PC-3 (cell line): ENCODE measurements at regions not wholly inside any gene's neighbourhood (a gene's known extent, or its start where the extent isn't known, plus 50 kb on each side); places are given as distances from the start of the nearest gene placed in this dataset.

ENCODE experiments used
- ATAC-seq: fragments of 200-7000 bp; cut with Tn5 transposase; 2 replicates; pipeline ENCODE4 v1.9.1; 2020; ENCODE audit warnings: mild to moderate bottlenecking, moderate library complexity
- BruUV-seq: library from RNA; stranded (reverse); fragments of 400-500 nt; replicated peaks from 2 replicates; lab custom pipeline; 2021; lab: Mats Ljungman, UMichigan
- CTCF ChIA-PET: fragments of 300-600 bp; sonication (Branson Sonifier 250); formaldehyde crosslinking; loops from one replicate; lab custom pipeline; 2022; ENCODE audit warnings: antibody characterized with exemption; lab: Charles Lee
- POLR2A ChIA-PET: fragments of 300-600 bp; sonication (Branson Sonifier 250); formaldehyde crosslinking; loops from one replicate; lab custom pipeline; 2022; ENCODE audit warnings: antibody characterized with exemption; ENCODE audit not compliant: unreplicated experiment; lab: Charles Lee
- DNase-seq: peaks from one replicate; pipeline ENCODE4 v3.0.0-alpha.2; 2015
- H2AFZ ChIP-seq: fragments of 300-600 bp; sonication (generic); 2 replicates; pipeline ENCODE4 v1.6.0; 2016; ENCODE audit warnings: antibody characterized with exemption, low read length
- H3F3A ChIP-seq: fragments of 300-600 bp; sonication (generic); one replicate; pipeline ENCODE4 v1.6.0; 2017; ENCODE audit warnings: antibody characterized with exemption, low read length, control low read depth, mild to moderate bottlenecking; ENCODE audit not compliant: unreplicated experiment
- H3K27ac ChIP-seq: fragments of 300-600 bp; sonication (generic); 2 replicates; pipeline ENCODE4 v1.5.1; 2016; ENCODE audit warnings: mild to moderate bottlenecking, low read length
- H3K27me3 ChIP-seq: fragments of 300-600 bp; sonication (generic); 2 replicates; pipeline ENCODE4 v1.6.1; 2016; ENCODE audit warnings: low read length, mixed read lengths
- H3K36me3 ChIP-seq: fragments of 300-600 bp; sonication (generic); 2 replicates; pipeline ENCODE4 v1.6.1; 2016; ENCODE audit warnings: low read depth, mixed run types, low read length, mixed read lengths
- H3K4me1 ChIP-seq: fragments of 300-600 bp; sonication (generic); 2 replicates; pipeline ENCODE4 v1.5.1; 2016; ENCODE audit warnings: low read length; ENCODE audit not compliant: insufficient read depth
- H3K4me2 ChIP-seq: fragments of 300-600 bp; sonication (generic); 2 replicates; pipeline ENCODE4 v1.6.0; 2016; ENCODE audit warnings: low read length
- H3K4me3 ChIP-seq: fragments of 300-600 bp; sonication (generic); 2 replicates; pipeline ENCODE4 v1.5.1; 2016; ENCODE audit warnings: mild to moderate bottlenecking, low read length, mixed read lengths
- H3K79me2 ChIP-seq: fragments of 300-600 bp; sonication (generic); 2 replicates; pipeline ENCODE4 v1.6.1; 2017; ENCODE audit warnings: low read length, mixed read lengths
- H3K9ac ChIP-seq: fragments of 300-600 bp; sonication (generic); 2 replicates; pipeline ENCODE4 v1.6.0; 2016; ENCODE audit warnings: mild to moderate bottlenecking, low read length
- H3K9me2 ChIP-seq: fragments of 300-600 bp; sonication (generic); replicated peaks from 2 replicates; pipeline ENCODE4 v1.6.1; 2016; ENCODE audit warnings: mixed run types, low read length, mixed read lengths
- H3K9me3 ChIP-seq: fragments of 300-600 bp; sonication (generic); 2 replicates; pipeline ENCODE4 v1.6.1; 2016; ENCODE audit warnings: low read length, mixed read lengths
- H4K20me1 ChIP-seq: fragments of 300-600 bp; sonication (generic); 2 replicates; pipeline ENCODE4 v1.6.1; 2016; ENCODE audit warnings: low read length, mixed read lengths
- CTCF ChIP-seq: fragments of 300-600 bp; sonication (generic); conservative IDR thresholded peaks from 2 replicates; pipeline ENCODE4 v1.5.1; 2017; ENCODE audit warnings: antibody characterized with exemption, low read depth, mild to moderate bottlenecking, low read length
- EZH2 ChIP-seq: fragments of 300-600 bp; sonication (generic); IDR thresholded peaks from one replicate; pipeline ENCODE4 v1.6.1; 2017; ENCODE audit warnings: antibody characterized with exemption, mild to moderate bottlenecking, low read length; ENCODE audit not compliant: unreplicated experiment
- EZH2phosphoT487 ChIP-seq: fragments of 300-600 bp; sonication (generic); IDR thresholded peaks from 2 replicates; pipeline ENCODE4 v1.6.1; 2018; ENCODE audit warnings: mild to moderate bottlenecking, antibody characterized with exemption, low read length, borderline replicate concordance
- intact Hi-C: fragments of 100-400 bp; cut with micrococcal nuclease; formaldehyde crosslinking; loops from 2 replicates; pipeline ENCODE4 v1.9.0; 2023

GRCh38 chr18:11369556-11369955, 220.2 kb upstream of the PIEZO2 start:
- no peaks in the 10 kb centered on the region for H3K9me3 ChIP-seq
- ChIA-PET POLR2A (no interaction called here), CTCF (no interaction called here)
- no peaks in the 10 kb centered on the region for H4K20me1 ChIP-seq
- no peak for TF ChIP-seq EZH2
- TF ChIP-seq CTCF, result no peak
- TF ChIP-seq EZH2phosphoT487, result no peak
- intact Hi-C loops, result no loop called here
- no peaks in the 10 kb centered on the region for H3K36me3 ChIP-seq
- no peak overlapping the region for H3K27ac ChIP-seq
- H3K4me2 ChIP-seq, result no peak overlapping the region
- H3K27me3 ChIP-seq, result peaks cover 43% of the 10 kb centered on the region
- H3K9ac ChIP-seq, result no peak overlapping the region
- H3K79me2 ChIP-seq, result no peaks in the 10 kb centered on the region
- H3K4me3 ChIP-seq, result no peak overlapping the region
- no peak overlapping the region for H2AFZ ChIP-seq
- no TSS peak for BruUV-seq
- H3F3A ChIP-seq, result no peaks in the 10 kb centered on the region
- no peak for ATAC-seq
- no peak for DNase-seq
- no peaks in the 10 kb centered on the region for H3K9me2 ChIP-seq
- H3K4me1 ChIP-seq, result no peaks in the 10 kb centered on the region

DNA sequence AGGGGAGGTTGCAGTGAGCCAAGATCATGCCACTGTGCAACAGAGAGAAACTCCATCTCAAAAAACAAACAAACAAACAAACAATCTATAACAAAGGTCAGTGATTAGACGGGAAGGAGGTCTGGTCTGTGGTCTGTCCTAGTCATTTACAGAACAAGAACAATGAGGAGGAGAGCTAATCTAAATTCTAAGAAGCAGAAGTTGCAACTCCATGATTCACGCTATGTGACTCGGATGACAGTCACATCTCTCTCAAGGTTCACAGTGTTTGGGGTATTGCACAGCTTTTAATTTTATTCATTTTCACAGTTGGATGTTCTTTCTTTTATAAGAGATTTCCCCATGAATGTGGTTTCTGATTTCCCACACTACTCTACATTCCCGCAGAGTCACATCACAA, 218.7 kb upstream of the PIEZO2 start:
- Histone ChIP-seq H3F3A (no peaks in the 10 kb centered on the region), H3K9me3 (no peaks in the 10 kb centered on the region), H3K79me2 (no peaks in the 10 kb centered on the region), H2AFZ (no peak overlapping the region), H3K9me2 (no peaks in the 10 kb centered on the region), H3K4me3 (no peak overlapping the region), H3K4me2 (no peak overlapping the region), H3K36me3 (no peaks in the 10 kb centered on the region), H3K4me1 (no peaks in the 10 kb centered on the region), H3K9ac (no peak overlapping the region), H3K27ac (no peak overlapping the region), H3K27me3 (peaks cover 40% of the 10 kb centered on the region), H4K20me1 (no peaks in the 10 kb centered on the region)
- intact Hi-C loops, result no loop called here
- no peak for DNase-seq
- POLR2A ChIA-PET, result no interaction called here
- BruUV-seq, result no TSS peak
- no peak for ATAC-seq
- CTCF ChIA-PET, result no interaction called here
- TF ChIP-seq CTCF, result no peak
- TF ChIP-seq EZH2, result no peak
- no peak for TF ChIP-seq EZH2phosphoT487

GRCh38 chr18:11367351-11367750, 218.0 kb upstream of the PIEZO2 start:
- Histone ChIP-seq H2AFZ (no peak overlapping the region), H3K79me2 (no peaks in the 10 kb centered on the region), H3F3A (no peaks in the 10 kb centered on the region), H3K9ac (no peak overlapping the region), H3K27ac (no peak overlapping the region), H3K9me2 (no peaks in the 10 kb centered on the region), H3K4me2 (no peak overlapping the region), H3K9me3 (no peaks in the 10 kb centered on the region), H4K20me1 (no peaks in the 10 kb centered on the region), H3K36me3 (no peaks in the 10 kb centered on the region), H3K27me3 (peaks cover 40% of the 10 kb centered on the region), H3K4me3 (no peak overlapping the region), H3K4me1 (no peaks in the 10 kb centered on the region)
- no peak for DNase-seq
- TF ChIP-seq EZH2 (no peak), CTCF (no peak), EZH2phosphoT487 (no peak)
- CTCF ChIA-PET, result no interaction called here
- intact Hi-C loops, result no loop called here
- POLR2A ChIA-PET, result no interaction called here
- BruUV-seq, result no TSS peak
- ATAC-seq, result no peak
